B cell (primary cell): ENCODE measurements at regions not wholly inside any gene's neighbourhood (a gene's known extent, or its start where the extent isn't known, plus 50 kb on each side); places are given as distances from the start of the nearest gene placed in this dataset.

Experiments
- EZH2 ChIP-seq: IDR thresholded peaks from 2 replicates; pipeline ENCODE4 v1.6.1; 2012; ENCODE audit warnings: borderline replicate concordance, low read depth, mild to moderate bottlenecking, moderate library complexity, low read length; ENCODE audit not compliant: insufficient read depth, poor library complexity, severe bottlenecking
- TF ChIP-seq, protein P1 (sequence below): fragments of 200-600 bp; IDR thresholded peaks from one replicate; pipeline ENCODE4 v1.8.0; 2022; ENCODE audit warnings: antibody characterized with exemption, mild to moderate bottlenecking

DNA sequence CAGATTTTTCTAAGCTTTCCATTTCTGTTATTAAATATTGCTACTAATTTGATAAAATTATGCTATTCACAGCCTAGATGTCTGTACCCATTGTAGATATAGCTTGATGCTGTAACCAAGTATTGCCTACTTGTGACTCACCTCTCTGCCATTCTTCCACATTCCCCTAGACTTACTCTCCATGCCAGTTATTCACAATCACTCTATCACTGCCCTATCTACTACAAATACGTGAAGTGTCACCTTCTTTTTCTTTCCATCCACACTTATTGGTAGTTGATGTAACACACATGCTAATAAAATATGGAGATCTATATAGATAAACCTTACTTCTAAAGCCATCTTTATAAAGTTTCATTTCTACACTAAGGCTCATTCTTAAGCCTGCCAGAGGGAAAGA lies 179.4 kb upstream of the PACRGL start:
- TF ChIP-seq, protein P1, sequence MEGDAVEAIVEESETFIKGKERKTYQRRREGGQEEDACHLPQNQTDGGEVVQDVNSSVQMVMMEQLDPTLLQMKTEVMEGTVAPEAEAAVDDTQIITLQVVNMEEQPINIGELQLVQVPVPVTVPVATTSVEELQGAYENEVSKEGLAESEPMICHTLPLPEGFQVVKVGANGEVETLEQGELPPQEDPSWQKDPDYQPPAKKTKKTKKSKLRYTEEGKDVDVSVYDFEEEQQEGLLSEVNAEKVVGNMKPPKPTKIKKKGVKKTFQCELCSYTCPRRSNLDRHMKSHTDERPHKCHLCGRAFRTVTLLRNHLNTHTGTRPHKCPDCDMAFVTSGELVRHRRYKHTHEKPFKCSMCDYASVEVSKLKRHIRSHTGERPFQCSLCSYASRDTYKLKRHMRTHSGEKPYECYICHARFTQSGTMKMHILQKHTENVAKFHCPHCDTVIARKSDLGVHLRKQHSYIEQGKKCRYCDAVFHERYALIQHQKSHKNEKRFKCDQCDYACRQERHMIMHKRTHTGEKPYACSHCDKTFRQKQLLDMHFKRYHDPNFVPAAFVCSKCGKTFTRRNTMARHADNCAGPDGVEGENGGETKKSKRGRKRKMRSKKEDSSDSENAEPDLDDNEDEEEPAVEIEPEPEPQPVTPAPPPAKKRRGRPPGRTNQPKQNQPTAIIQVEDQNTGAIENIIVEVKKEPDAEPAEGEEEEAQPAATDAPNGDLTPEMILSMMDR: no peak
- no peak for TF ChIP-seq EZH2
